ENCODE measurements at regions not wholly inside any gene's neighbourhood (a gene's known extent, or its start where the extent isn't known, plus 50 kb on each side); places are given as distances from the start of the nearest gene placed in this dataset.

GRCh38 chr10:8586504-8586903, 532.0 kb downstream of the GATA3 start:
- no peak for DNase-seq (ENCODE audit: low spot score)
- in situ Hi-C loops (cut with MboI; ENCODE audit: low pct_unique_long_range_greater_than_20kb, low sequenced_read_pairs, unreplicated experiment), result no loop called here
- TF ChIP-seq CTCF (IDR thresholded peaks at IDR 0.05; ENCODE audit: extremely low read depth, insufficient read depth, missing control alignments), result no peak

- in situ Hi-C loops (cut with MboI; ENCODE audit: low pct_unique_long_range_greater_than_20kb, low sequenced_read_pairs, unreplicated experiment), result no loop called here
These were observed 533.6 kb downstream of the GATA3 start for GRCh38 chr10:8588135-8588534.

GRCh38 chr10:8590518-8590917, 536.0 kb downstream of the GATA3 start:
- no peak for TF ChIP-seq CTCF (IDR thresholded peaks at IDR 0.05; ENCODE audit: extremely low read depth, insufficient read depth, missing control alignments)
- in situ Hi-C loops (cut with MboI; ENCODE audit: low pct_unique_long_range_greater_than_20kb, low sequenced_read_pairs, unreplicated experiment), result no loop called here
- DNase-seq (ENCODE audit: low spot score), result no peak

More at GRCh38 chr10:8588135-8588534, 533.6 kb downstream of the GATA3 start:
- no peak for TF ChIP-seq CTCF (IDR thresholded peaks at IDR 0.05; ENCODE audit: extremely low read depth, insufficient read depth, missing control alignments)
- no peak for DNase-seq (ENCODE audit: low spot score)

GRCh38 chr10:8591640-8592039, 537.2 kb downstream of the GATA3 start:
- no peak for TF ChIP-seq CTCF (IDR thresholded peaks at IDR 0.05; ENCODE audit: extremely low read depth, insufficient read depth, missing control alignments)
- in situ Hi-C loops (cut with MboI; ENCODE audit: low pct_unique_long_range_greater_than_20kb, low sequenced_read_pairs, unreplicated experiment), result no loop called here
- DNase-seq (ENCODE audit: low spot score), result no peak

GRCh38 chr10:8594176-8594575, 539.7 kb downstream of the GATA3 start:
- in situ Hi-C loops (cut with MboI; ENCODE audit: low pct_unique_long_range_greater_than_20kb, low sequenced_read_pairs, unreplicated experiment), result no loop called here
- TF ChIP-seq CTCF (IDR thresholded peaks at IDR 0.05; ENCODE audit: extremely low read depth, insufficient read depth, missing control alignments), result no peak
- no peak for DNase-seq (ENCODE audit: low spot score)

- no peak for DNase-seq (ENCODE audit: low spot score)
- no peak for TF ChIP-seq CTCF (IDR thresholded peaks at IDR 0.05; ENCODE audit: extremely low read depth, insufficient read depth, missing control alignments)
- in situ Hi-C loops (cut with MboI; ENCODE audit: low pct_unique_long_range_greater_than_20kb, low sequenced_read_pairs, unreplicated experiment), result no loop called here
These were observed 540.2 kb downstream of the GATA3 start for GRCh38 chr10:8594711-8595110.

- DNase-seq (ENCODE audit: low spot score), result no peak
- in situ Hi-C loops (cut with MboI; ENCODE audit: low pct_unique_long_range_greater_than_20kb, low sequenced_read_pairs, unreplicated experiment), result no loop called here
- no peak for TF ChIP-seq CTCF (IDR thresholded peaks at IDR 0.05; ENCODE audit: extremely low read depth, insufficient read depth, missing control alignments)
These were observed 540.7 kb downstream of the GATA3 start for GRCh38 chr10:8595140-8595539.

All from GM13977 (cell line).